ENCODE measurements at regions not wholly inside any gene's neighbourhood (a gene's known extent, or its start where the extent isn't known, plus 50 kb on each side); places are given as distances from the start of the nearest gene placed in this dataset.
A peak's percentile ranks its signal among the peaks of the same experiment; 100 is the strongest.

DNA sequence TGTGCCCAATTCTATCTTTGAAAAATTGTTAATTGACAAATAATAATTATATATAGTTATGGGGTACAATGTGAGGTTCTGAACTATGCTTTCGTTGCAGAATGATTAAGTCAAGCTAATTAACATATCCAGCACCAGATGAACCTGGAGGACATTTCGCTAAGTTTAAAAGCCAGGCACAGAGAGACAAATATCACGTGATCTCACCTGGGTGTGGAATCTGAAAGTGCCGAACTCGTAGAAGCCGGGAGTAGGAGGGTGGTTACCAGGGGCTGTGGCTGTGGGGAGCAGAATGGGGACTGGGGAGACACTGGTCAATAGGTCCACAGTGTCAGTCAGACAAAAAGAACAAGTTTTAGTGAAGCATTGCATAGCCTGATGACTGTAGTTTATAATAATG, 332.9 kb upstream of the SHH start:
- no TSS peak for BruUV-seq (replicated peaks)
- peaks cover 6 to 73% of the 10 kb centered on the region in 2 experiments; a peak in 3 of 5 replicates for H3K27me3 ChIP-seq (ENCODE audit: control insufficient read depth in 1 of 2, insufficient read depth in 2 of 2, low read length in 2 of 2)
- no peak overlapping the region for H2AFZ ChIP-seq (ENCODE audit: low read length)
- DNase-seq (ENCODE audit: low spot score) (no peak), ATAC-seq (no peak), FAIRE-seq (no peak)
- H3K4me1 ChIP-seq (ENCODE audit: insufficient read depth, low read length): no peaks in the 10 kb centered on the region
- no peaks in the 10 kb centered on the region for H3K9me3 ChIP-seq (ENCODE audit: low read length)
- in situ Hi-C loops (cut with HindIII; ENCODE audit: extremely low pct_ligation_motif_present, low pct_unique_long_range_greater_than_20kb): no loop called here
- H3K9ac ChIP-seq (ENCODE audit: insufficient read depth, low read depth, low read length): no peak overlapping the region
- TF ChIP-seq, protein P1, sequence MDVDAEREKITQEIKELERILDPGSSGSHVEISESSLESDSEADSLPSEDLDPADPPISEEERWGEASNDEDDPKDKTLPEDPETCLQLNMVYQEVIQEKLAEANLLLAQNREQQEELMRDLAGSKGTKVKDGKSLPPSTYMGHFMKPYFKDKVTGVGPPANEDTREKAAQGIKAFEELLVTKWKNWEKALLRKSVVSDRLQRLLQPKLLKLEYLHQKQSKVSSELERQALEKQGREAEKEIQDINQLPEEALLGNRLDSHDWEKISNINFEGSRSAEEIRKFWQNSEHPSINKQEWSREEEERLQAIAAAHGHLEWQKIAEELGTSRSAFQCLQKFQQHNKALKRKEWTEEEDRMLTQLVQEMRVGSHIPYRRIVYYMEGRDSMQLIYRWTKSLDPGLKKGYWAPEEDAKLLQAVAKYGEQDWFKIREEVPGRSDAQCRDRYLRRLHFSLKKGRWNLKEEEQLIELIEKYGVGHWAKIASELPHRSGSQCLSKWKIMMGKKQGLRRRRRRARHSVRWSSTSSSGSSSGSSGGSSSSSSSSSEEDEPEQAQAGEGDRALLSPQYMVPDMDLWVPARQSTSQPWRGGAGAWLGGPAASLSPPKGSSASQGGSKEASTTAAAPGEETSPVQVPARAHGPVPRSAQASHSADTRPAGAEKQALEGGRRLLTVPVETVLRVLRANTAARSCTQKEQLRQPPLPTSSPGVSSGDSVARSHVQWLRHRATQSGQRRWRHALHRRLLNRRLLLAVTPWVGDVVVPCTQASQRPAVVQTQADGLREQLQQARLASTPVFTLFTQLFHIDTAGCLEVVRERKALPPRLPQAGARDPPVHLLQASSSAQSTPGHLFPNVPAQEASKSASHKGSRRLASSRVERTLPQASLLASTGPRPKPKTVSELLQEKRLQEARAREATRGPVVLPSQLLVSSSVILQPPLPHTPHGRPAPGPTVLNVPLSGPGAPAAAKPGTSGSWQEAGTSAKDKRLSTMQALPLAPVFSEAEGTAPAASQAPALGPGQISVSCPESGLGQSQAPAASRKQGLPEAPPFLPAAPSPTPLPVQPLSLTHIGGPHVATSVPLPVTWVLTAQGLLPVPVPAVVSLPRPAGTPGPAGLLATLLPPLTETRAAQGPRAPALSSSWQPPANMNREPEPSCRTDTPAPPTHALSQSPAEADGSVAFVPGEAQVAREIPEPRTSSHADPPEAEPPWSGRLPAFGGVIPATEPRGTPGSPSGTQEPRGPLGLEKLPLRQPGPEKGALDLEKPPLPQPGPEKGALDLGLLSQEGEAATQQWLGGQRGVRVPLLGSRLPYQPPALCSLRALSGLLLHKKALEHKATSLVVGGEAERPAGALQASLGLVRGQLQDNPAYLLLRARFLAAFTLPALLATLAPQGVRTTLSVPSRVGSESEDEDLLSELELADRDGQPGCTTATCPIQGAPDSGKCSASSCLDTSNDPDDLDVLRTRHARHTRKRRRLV (CRISPR knock-in tag; IDR thresholded peaks at IDR 0.05): no peak
- peak; percentile 71 for TF ChIP-seq RAD51 (IDR thresholded peaks at IDR 0.05; ENCODE audit: borderline replicate concordance)
- ChIA-PET POLR2A (no interaction called here), CTCF (ENCODE audit: low intra/inter-chr PET ratio, low total read pairs) (no interaction called here)
- no peak overlapping the region for H3K4me3 ChIP-seq (replicated peaks in 1 of 3; ENCODE audit: insufficient read depth in 1 of 3, low read depth in 2 of 3, low read length in 3 of 3)
- intact Hi-C loops (cut with micrococcal nuclease; ENCODE audit: unreplicated experiment): no loop called here
- no peaks in the 10 kb centered on the region for H3K79me2 ChIP-seq (ENCODE audit: insufficient read depth, low read length)
- H4K20me1 ChIP-seq (ENCODE audit: insufficient read depth, low read length): no peaks in the 10 kb centered on the region
- H3K27ac ChIP-seq (ENCODE audit: extremely low read length, insufficient read depth, low read length): no peak overlapping the region
- WGBS (ENCODE audit: low lambda C conversion rate): 7% methylated on average over 6 of the region's 6 CpGs
- no peak overlapping the region for H3K4me2 ChIP-seq (ENCODE audit: low read depth, low read length)
- H3K36me3 ChIP-seq (replicated peaks in 1 of 2; ENCODE audit: control insufficient read depth in 1 of 2, insufficient read depth in 2 of 2, low read length in 2 of 2): no peaks in the 10 kb centered on the region

- POLR2A ChIA-PET: no interaction called here
- peaks cover 8 to 74% of the 10 kb centered on the region in 2 experiments; a peak in 3 of 5 replicates for H3K27me3 ChIP-seq (ENCODE audit: control insufficient read depth in 1 of 2, insufficient read depth in 2 of 2, low read length in 2 of 2)
- no peak overlapping the region for H3K27ac ChIP-seq (ENCODE audit: extremely low read length, insufficient read depth, low read length)
- intact Hi-C loops (cut with micrococcal nuclease; ENCODE audit: unreplicated experiment): no loop called here
- no peak overlapping the region for H3K9ac ChIP-seq (ENCODE audit: insufficient read depth, low read depth, low read length)
- H3K4me3 ChIP-seq (replicated peaks in 1 of 3; ENCODE audit: insufficient read depth in 1 of 3, low read depth in 2 of 3, low read length in 3 of 3): no peak overlapping the region
- no peaks in the 10 kb centered on the region for H3K4me1 ChIP-seq (ENCODE audit: insufficient read depth, low read length)
- no peak for ATAC-seq
- CTCF ChIA-PET (ENCODE audit: low intra/inter-chr PET ratio, low total read pairs): no interaction called here
- no peak overlapping the region for H3K4me2 ChIP-seq (ENCODE audit: low read depth, low read length)
- no TSS peak for BruUV-seq (replicated peaks)
- H2AFZ ChIP-seq (ENCODE audit: low read length): no peak overlapping the region
- H3K79me2 ChIP-seq (ENCODE audit: insufficient read depth, low read length): no peaks in the 10 kb centered on the region
- no peaks in the 10 kb centered on the region for H3K36me3 ChIP-seq (replicated peaks in 1 of 2; ENCODE audit: control insufficient read depth in 1 of 2, insufficient read depth in 2 of 2, low read length in 2 of 2)
- in situ Hi-C loops (cut with HindIII; ENCODE audit: extremely low pct_ligation_motif_present, low pct_unique_long_range_greater_than_20kb): no loop called here
- H3K9me3 ChIP-seq (ENCODE audit: low read length): no peaks in the 10 kb centered on the region
- DNase-seq (ENCODE audit: low spot score): no peak
- H4K20me1 ChIP-seq (ENCODE audit: insufficient read depth, low read length): no peaks in the 10 kb centered on the region
- FAIRE-seq: no peak
- no CpG with 5 or more reads among the region's 7 CpGs for WGBS (ENCODE audit: low lambda C conversion rate)
- TF ChIP-seq SNAPC5 (CRISPR knock-in tag; IDR thresholded peaks at IDR 0.05; ENCODE audit: borderline replicate concordance) (no peak), PRDM15 (CRISPR knock-in tag; IDR thresholded peaks at IDR 0.05) (no peak), ZBTB1 (CRISPR knock-in tag; IDR thresholded peaks at IDR 0.05; ENCODE audit: borderline replicate concordance) (no peak), ZNF841 (CRISPR knock-in tag; IDR thresholded peaks at IDR 0.05; ENCODE audit: borderline replicate concordance) (no peak), ZNF296 (CRISPR knock-in tag; conservative IDR thresholded peaks at IDR 0.05) (no peak), ZNF709 (CRISPR knock-in tag; IDR thresholded peaks at IDR 0.05) (no peak), MYC (CRISPR knock-in tag; IDR thresholded peaks at IDR 0.05; ENCODE audit: borderline replicate concordance) (no peak)
Measured at GRCh38 chr7:156143683-156144082, 331.4 kb upstream of the SHH start.

Measured in HepG2 (cell line).